GM12891 (cell line): ENCODE measurements at regions not wholly inside any gene's neighbourhood (a gene's known extent, or its start where the extent isn't known, plus 50 kb on each side); places are given as distances from the start of the nearest gene placed in this dataset.

ENCODE experiments used
- DNase-seq: peaks from one replicate; pipeline ENCODE4 v3.0.0; 2011; ENCODE audit warnings: low spot score; ENCODE audit not compliant: insufficient read length
- FAIRE-seq: peaks from 2 replicates; lab custom pipeline; 2011; peaks lifted over from hg19 to GRCh38; lab: Jason Lieb, UNC
- PAX5 ChIP-seq: IDR thresholded peaks from 2 replicates; pipeline ENCODE4 v1.6.1; 2011; ENCODE audit warnings: low read length, moderate library complexity, mild to moderate bottlenecking; ENCODE audit not compliant: insufficient read depth, severe bottlenecking
- POLR2A ChIP-seq: IDR thresholded peaks from 2 replicates; pipeline ENCODE4 v1.6.1; 2011; ENCODE audit warnings: low read depth, low read length, control low read depth
- POLR2AphosphoS5 ChIP-seq: IDR thresholded peaks from 2 replicates; pipeline ENCODE4 v1.6.1; 2011; ENCODE audit warnings: low read depth, low read length, control low read depth
- POU2F2 ChIP-seq: IDR thresholded peaks from 2 replicates; pipeline ENCODE4 v1.6.1; 2011; ENCODE audit warnings: low read depth, mild to moderate bottlenecking, control low read depth, low read length, moderate library complexity
- SPI1 ChIP-seq: IDR thresholded peaks from 2 replicates; pipeline ENCODE4 v1.6.1; 2011; ENCODE audit warnings: low read depth, low read length, control low read depth
- TAF1 ChIP-seq: IDR thresholded peaks from 2 replicates; pipeline ENCODE4 v1.6.1; 2011; ENCODE audit warnings: low read depth, low read length, control low read depth

DNA sequence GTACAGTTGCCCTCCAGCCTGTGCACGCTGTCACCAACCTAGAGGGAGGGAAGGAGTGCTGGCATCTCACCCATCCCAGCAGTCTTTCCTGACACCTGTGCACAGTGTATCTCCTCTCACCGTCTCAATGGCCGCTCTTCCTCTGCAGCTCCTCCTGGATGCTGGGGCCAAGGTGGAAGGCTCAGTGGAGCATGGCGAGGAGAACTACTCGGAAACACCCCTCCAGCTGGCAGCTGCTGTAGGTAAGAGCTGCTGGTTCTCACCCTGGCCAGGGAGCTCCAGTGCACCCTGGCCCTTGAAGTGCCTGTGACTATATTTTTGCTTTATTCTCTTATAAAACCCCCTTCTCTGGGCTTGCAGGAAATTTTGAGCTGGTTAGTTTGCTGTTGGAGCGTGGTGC is 68.7 kb upstream of the PWP1 start:
- no peak for TF ChIP-seq SPI1
- FAIRE-seq (no peak), DNase-seq (no peak)

DNA sequence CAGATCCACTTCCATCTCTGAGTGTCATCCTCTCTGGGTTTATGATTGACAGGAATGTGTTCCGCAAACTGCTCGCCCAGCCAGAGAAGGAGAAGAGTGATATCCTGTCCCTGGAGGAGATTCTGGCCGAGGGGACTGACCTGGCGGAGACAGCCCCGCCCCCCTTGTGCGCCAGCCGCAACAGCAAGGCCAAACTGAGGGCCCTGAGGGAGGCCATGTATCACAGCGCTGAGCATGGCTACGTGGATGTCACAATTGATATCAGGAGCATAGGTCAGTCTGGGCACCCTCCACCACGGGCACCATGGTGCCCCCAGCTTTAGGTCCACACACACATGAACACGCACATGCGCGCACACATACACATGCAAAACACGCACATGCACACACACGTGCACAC is 67.5 kb upstream of the PWP1 start:
- FAIRE-seq (no peak), DNase-seq (no peak)
- TF ChIP-seq PAX5 (no peak), POLR2A (no peak), POU2F2 (no peak), TAF1 (no peak), POLR2AphosphoS5 (no peak), SPI1 (no peak)

DNA sequence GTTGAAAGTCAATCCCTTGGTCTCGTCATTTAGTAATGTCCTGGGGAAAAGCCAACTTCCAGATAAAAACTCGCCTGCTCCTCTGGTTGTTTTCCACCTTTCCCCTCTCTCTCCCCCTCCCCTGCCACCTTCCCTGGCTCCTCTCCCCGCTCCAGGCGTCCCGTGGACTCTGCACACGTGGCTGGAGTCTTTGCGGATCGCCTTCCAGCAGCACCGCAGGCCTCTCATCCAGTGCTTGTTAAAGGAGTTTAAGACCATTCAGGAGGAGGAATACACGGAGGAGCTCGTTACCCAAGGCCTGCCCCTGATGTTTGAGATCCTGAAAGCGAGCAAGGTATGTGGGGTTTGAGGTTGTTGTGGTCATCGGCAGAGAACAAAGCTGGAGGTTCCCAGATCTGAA is 65.8 kb upstream of the PWP1 start:
- no peak for DNase-seq
- no peak for FAIRE-seq
- no peak for TF ChIP-seq POLR2AphosphoS5

GRCh38 chr12:107622001-107622400 is 63.6 kb upstream of the PWP1 start:
- TF ChIP-seq POU2F2: no peak
- TF ChIP-seq SPI1: no peak
- no peak for TF ChIP-seq POLR2AphosphoS5
- TF ChIP-seq PAX5: no peak
- no peak for TF ChIP-seq TAF1
- no peak for TF ChIP-seq POLR2A
- peak; percentile 16 for FAIRE-seq
- DNase-seq: no peak

DNA sequence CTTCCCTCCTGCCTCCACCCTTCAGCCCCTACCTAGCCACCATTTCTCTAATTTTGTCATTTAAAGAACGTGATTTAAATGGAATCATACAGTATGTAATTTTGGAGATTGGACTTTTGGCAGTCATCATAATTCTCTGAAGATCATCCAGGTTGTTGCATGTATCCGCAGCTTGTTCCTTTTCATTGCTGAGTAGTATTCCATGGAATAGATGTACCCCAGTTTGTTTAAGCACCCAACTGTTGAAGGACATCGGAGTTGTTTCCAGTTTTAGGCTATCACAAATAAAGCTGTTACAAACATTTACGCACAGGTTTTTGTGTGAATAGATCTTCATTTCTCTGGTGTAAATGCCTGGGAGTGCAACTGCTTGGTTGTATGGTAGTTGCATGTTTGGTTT is 61.1 kb upstream of the PWP1 start:
- no peak for DNase-seq
- FAIRE-seq: no peak
- TF ChIP-seq TAF1: no peak
- TF ChIP-seq POU2F2: no peak
- no peak for TF ChIP-seq PAX5
- no peak for TF ChIP-seq POLR2A
- TF ChIP-seq SPI1: no peak
- TF ChIP-seq POLR2AphosphoS5: no peak

GRCh38 chr12:107631715-107632114 is 53.9 kb upstream of the PWP1 start:
- no peak for TF ChIP-seq TAF1
- no peak for TF ChIP-seq POLR2AphosphoS5
- TF ChIP-seq SPI1: no peak
- TF ChIP-seq POU2F2: no peak
- no peak for TF ChIP-seq POLR2A
- TF ChIP-seq PAX5: no peak
- DNase-seq (no peak), FAIRE-seq (no peak)

GRCh38 chr12:107632246-107632645 is 53.4 kb upstream of the PWP1 start:
- no peak for FAIRE-seq
- no peak for TF ChIP-seq POLR2AphosphoS5
- no peak for TF ChIP-seq POLR2A
- no peak for TF ChIP-seq POU2F2
- TF ChIP-seq SPI1: no peak
- no peak for TF ChIP-seq PAX5

GRCh38 chr12:107634530-107634929 is 51.1 kb upstream of the PWP1 start:
- no peak for FAIRE-seq
- DNase-seq: no peak
- TF ChIP-seq TAF1: no peak
- no peak for TF ChIP-seq POLR2A
- no peak for TF ChIP-seq POLR2AphosphoS5
- no peak for TF ChIP-seq SPI1
- TF ChIP-seq POU2F2: no peak
- TF ChIP-seq PAX5: no peak

More at GRCh38 chr12:107632246-107632645, 53.4 kb upstream of the PWP1 start:
- DNase-seq: no peak

GRCh38 chr12:107635139-107635538 is 50.5 kb upstream of the PWP1 start:
- DNase-seq (no peak), FAIRE-seq (no peak)
- TF ChIP-seq POU2F2 (no peak), TAF1 (no peak), SPI1 (no peak), POLR2A (no peak), PAX5 (no peak), POLR2AphosphoS5 (no peak)
